ENCODE measurements at regions not wholly inside any gene's neighbourhood (a gene's known extent, or its start where the extent isn't known, plus 50 kb on each side); places are given as distances from the start of the nearest gene placed in this dataset.

- TF ChIP-seq CTCF (IDR thresholded peaks at IDR 0.05) (no peak), POLR2A (IDR thresholded peaks at IDR 0.05) (no peak)
Observed at GRCh38 chr1:67537667-67538018, 107.4 kb upstream of the SERBP1 start.
